ENCODE measurements at regions not wholly inside any gene's neighbourhood (a gene's known extent, or its start where the extent isn't known, plus 50 kb on each side); places are given as distances from the start of the nearest gene placed in this dataset.

GRCh38 chr16:50473356-50473945 lies 74.7 kb upstream of the NKD1 start:
- TF ChIP-seq POLR2A (IDR thresholded peaks at IDR 0.05) (no peak), CTCF (IDR thresholded peaks at IDR 0.05) (no peak)
